GM18873 (cell line): ENCODE measurements at regions not wholly inside any gene's neighbourhood (a gene's known extent, or its start where the extent isn't known, plus 50 kb on each side); places are given as distances from the start of the nearest gene placed in this dataset.

ENCODE experiments used
- ATAC-seq: cut with Tn5 transposase; IDR thresholded peaks from one replicate; pipeline ENCODE4 v1.9.1; 2021; ENCODE audit warnings: mild to moderate bottlenecking, moderate library complexity, moderate number of reproducible peaks; ENCODE audit not compliant: unreplicated experiment, low FRiP score

DNA sequence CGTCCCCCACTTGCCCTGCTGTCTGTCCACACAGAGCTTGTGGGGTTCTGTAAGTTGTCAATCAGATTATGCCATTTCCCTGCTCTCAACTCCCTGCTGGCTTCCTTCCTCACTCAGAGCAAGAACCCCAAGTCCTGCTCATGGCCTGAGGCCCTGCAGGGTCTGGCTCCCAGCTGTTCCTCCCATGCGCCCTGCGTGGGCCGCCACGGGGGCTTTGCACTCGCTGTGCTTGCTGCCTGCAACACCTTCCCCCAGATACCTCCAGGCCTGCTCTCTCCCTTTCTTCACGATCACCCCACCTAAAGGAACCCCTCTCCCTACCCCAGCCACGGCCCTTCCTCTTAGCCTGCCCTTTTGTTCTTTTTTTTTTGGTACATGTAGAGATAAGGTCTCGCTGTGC is 234.6 kb downstream of the AACS start:
- ATAC-seq, result no peak

DNA sequence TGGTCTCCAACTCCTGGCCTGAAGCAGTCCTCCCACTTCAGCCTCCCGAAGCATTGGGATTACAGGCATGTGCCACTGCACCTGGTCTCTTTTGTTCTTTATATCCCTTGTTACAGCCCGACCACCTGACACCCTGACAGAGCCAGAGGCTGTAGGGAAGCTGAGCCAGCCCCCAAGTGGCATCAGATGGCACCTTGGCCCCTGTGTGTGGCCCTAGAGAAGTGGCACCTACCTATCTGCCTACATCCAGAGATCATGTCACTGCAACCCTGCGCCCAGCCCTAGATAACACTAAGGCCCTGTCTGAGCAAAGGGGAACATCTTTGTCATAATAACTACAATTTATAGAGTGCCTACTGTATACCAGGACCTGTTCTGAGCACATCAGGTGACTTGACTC is 235.0 kb downstream of the AACS start:
- ATAC-seq, result no peak

GRCh38 chr12:125303337-125303736 is 238.1 kb downstream of the AACS start:
- ATAC-seq, result no peak

- no peak for ATAC-seq
Measured at GRCh38 chr12:125304029-125304428, 238.8 kb downstream of the AACS start.

GRCh38 chr12:125305231-125305630 is 240.0 kb downstream of the AACS start:
- no peak for ATAC-seq

DNA sequence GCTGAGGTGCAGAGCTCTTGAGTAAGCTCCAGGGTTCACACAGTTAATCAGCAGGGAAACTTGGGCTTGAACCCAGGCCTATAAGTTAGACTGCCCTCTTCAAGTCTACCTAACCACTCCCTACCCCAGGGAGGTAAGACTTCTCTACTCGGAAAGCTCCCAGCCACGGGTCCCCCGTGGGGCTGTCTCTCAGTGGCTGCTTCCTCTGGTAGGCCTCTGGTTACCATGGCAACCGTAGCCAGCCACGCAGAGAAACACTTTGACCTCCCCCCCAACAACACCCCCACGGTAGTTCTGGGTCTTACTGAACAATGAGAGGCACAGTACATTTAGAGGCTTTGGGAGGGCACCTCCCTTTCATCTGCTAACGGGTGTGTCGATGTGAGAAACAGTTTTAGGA is 245.2 kb downstream of the AACS start:
- no peak for ATAC-seq

DNA sequence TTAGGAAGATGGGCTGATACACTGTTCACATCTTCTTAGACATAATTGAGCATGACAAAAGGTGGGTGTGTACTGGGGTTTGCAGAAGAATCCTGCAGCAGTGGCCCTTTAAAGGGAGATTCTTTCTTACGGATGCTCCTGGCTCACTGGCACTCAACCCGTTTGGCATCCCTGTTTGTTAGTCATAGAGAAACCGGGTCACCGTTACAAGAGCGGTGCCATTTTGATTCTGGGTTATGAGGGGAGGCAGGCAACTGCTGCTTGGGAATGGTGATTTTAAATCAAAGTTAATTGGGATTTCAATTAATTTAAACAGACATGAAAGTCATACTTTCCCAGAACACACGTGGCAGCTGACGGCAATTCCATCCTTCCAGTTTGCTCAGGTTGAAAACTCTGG is 245.8 kb downstream of the AACS start:
- ATAC-seq, result no peak

GRCh38 chr12:125312471-125312870 is 247.2 kb downstream of the AACS start:
- no peak for ATAC-seq

DNA sequence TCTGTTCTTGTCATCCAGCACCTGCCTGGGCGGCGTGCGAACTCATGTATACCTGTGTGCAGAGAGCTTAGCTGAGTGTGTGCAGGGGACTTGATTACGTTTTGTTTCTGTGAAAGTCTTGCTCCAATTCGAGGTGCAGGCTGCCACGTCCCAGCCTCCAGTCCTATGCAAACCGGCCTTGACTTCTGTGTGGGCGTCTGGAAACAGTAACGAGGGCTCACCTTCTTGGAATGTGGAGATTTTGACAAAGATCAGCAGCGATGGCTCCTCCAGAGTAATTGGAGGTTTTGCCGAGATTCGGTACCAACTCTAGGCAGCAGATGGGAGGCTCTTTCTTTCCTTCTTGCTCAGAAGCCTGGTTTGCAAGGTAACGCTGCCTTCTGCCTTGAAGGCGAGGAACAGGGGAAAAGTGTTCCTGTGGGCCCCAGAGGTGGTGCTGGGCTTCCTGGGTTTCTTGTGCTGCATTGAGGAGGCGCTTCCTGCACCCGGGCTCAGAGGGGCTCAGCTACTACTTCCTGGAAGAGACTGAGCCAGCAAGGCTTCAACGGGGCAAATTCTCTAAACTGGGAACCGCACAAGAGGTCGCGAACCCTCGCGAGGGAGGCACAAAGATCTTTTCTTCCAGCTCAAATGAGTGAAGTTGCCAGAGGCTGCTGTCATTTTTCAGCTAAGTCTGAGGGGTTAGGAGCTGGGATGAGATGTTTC is 249.0 kb downstream of the AACS start:
- no peak for ATAC-seq

DNA sequence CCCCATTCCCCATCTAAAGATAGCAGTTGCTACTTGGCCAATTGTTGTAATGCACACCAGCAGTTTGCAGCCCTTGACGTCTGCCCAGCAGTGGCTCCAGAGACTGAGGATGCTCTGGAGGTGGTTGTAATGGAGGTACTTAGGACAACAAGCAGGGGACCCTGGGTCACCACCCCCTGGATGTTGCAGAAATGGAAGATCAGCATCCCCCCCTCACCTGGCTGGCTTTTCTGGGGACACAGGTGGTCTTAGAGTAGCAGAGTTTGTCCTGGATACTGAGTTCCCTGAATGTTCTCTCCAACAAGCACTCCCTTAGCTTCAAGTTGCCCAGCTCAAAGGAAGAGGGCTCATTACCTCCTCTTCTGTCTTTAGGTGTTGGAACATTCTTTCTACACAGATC is 250.5 kb downstream of the AACS start:
- no peak for ATAC-seq

DNA sequence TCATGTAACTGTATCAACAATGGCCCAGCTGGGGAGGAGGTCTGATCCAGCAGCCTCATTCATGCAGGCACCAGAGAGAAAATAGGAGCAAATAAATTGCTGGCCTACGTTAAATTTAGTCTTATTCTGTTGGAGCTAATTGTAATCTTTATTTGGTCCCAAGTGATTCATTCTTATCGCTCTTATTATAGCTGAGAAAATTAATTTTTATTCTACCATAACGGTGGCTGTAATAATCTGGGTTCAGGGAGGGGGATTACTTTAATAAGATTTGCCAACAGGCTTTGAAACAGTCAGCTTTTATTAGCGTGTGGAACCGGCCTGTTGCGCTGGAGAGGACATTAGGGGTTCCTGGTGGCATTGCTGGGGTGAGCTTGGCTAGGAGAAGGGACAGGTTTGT is 254.9 kb downstream of the AACS start:
- ATAC-seq, result no peak

DNA sequence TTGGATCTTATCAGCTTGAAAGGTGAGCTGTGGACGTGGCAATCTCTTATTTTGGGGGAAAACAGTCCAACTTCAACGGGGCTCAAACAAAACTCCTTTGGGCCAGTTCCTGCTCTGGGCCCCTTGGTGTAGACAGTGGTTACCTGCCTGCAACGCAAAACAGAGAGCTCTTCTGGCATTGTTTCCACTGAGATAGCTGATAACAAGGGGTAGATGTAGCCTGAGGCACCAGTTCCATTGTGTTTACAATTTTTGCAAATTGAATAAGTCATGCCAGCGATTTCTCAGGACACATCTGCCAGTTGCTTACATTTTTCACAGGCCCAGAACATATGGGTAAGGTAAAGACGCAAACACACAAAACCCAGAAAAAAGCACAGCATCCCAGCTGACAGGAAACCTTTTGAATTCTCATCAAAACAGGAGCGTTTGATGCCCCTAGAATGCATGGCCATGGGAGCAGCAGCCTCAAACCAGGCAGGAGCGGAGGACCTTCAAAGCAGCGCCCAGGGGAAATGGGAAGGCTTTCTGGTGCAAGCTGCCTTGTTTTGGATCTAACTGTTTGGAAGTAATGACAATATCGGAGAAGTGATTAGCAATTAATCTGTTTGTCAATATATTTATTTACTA is 259.7 kb downstream of the AACS start:
- no peak for ATAC-seq

DNA sequence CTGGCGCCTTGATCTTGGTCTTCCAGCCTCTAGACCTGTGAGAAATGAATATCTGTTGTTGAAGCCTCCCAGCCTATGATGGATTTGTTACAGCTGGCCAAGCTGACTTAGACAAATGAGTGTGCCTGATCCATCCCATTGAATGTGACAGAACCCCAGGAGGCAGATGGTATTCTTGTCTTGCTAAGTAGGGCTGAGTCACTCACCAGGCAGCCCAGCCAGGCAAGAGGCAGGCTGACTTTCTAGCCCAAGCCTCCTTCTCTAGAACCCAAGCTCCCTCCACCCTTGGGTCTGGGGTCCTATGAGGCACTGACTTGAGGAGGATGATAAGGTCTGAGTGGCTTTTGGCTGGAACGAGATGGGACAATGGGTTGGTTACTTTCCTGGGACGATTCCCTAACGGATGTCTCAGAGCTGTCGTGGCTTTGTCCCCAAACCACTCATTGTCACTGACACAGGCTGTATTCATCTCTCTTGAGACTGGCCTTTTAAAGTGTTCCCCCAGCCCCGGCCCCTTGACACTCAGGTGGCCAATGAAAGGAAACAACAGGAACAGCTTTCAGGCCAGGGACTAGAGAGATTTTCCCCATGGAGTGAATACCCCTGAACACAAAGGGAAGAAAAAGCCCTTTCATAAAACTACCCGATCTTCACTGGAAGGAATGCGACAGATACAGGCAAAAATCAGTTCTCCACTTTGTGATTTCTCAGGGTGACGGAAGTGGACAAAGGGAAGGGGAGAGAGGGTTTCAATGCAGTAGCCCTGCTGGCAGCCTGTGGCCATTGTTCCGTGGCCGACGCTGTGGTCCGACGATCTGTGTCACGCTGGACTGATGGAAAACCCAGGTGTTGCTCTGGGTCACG is 264.2 kb downstream of the AACS start:
- ATAC-seq, result no peak

- ATAC-seq, result no peak
Measured at GRCh38 chr12:125330645-125331341, 265.6 kb downstream of the AACS start.

- ATAC-seq, result no peak
Measured at GRCh38 chr12:125331342-125332052, 266.3 kb downstream of the AACS start.

GRCh38 chr12:125332900-125333299 is 267.7 kb downstream of the AACS start:
- ATAC-seq, result no peak

DNA sequence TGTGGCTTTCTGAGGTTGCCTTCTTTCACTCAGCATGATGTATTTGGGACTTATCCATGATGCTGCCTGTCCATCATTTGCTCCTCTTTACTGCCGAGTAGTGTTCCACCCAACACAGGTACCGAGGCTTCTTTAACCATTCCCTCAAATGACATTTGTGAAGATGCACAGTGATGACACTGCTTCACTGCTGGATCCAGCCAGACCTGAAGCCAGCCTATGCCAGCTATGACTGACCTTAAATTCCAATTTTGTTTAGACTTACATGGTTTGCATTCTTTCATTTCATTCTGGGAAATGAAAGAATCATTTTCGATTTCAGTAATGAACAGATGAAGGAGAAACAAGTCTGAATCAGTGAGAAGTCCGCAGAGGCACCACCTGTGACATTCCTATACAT is 271.0 kb downstream of the AACS start:
- ATAC-seq, result no peak

- ATAC-seq, result no peak
Measured at GRCh38 chr12:125340791-125341190, 275.6 kb downstream of the AACS start.

DNA sequence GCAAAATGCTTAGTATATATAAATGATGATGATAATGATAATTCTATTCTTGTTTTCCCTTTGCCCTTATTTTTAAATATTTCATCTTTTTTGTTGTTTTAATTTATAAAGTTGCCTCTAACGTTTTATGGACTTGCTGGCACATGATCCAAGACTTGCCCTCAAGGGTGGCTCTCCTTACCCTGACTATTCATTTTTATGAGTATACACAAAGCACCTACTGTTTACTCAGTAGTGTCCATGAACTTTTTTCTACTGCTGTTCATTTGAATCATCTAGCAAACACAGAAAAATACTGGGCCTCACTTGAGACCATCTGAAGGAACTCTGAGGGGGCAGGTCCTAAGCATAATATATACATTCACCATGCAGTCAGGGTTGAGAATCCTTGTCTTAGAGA is 276.2 kb downstream of the AACS start:
- ATAC-seq, result no peak

DNA sequence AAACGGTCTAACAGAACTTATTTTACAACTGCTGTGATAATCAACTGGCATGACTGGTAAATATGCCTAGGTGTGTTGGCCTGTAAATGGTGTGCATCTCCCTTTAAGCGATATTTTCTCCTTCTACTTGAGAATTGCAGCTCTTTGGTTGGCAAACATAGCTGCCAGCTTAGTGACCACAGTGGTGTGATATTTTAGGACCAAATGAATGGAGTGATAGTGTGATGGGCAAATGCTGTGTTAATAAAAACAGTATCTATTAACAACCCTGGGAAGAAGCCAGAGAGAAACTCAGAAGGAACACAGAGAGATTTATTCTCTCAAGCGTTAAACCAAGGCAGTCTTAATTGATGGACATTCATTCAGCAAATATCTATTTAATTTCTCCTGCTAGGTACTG is 278.4 kb downstream of the AACS start:
- no peak for ATAC-seq
